ENCODE measurements at regions not wholly inside any gene's neighbourhood (a gene's known extent, or its start where the extent isn't known, plus 50 kb on each side); places are given as distances from the start of the nearest gene placed in this dataset.

GRCh38 chr15:95304151-95304946 lies 1026.2 kb upstream of the NR2F2 start:
- no peak overlapping the region for H2BK12ac ChIP-seq (ENCODE audit: low read depth, low read length)
- no peak overlapping the region for H2BK15ac ChIP-seq (ENCODE audit: low read length)
- no peak overlapping the region for H2BK5ac ChIP-seq (ENCODE audit: low read depth, low read length)
- no peak overlapping the region for H3K18ac ChIP-seq (ENCODE audit: extremely low read depth, low read length)
- no peak overlapping the region for H2AK5ac ChIP-seq (ENCODE audit: low read depth, low read length)
- H4K8ac ChIP-seq (ENCODE audit: extremely low read depth, insufficient read depth, low read length): no peak overlapping the region
- H4K91ac ChIP-seq (replicated peaks; ENCODE audit: insufficient read length, low read length): no peak overlapping the region
- H3K36me3 ChIP-seq (ENCODE audit: control insufficient read depth in 2 of 4, insufficient read depth in 4 of 4, low read length in 3 of 4): no peaks in the 10 kb centered on the region
- H2BK20ac ChIP-seq (ENCODE audit: low read length): no peak overlapping the region
- no peak overlapping the region for H3K56ac ChIP-seq (replicated peaks; ENCODE audit: insufficient read length, low read depth, low read length)
- H3K4me3 ChIP-seq (ENCODE audit: extremely low read depth in 1 of 4, insufficient read depth in 2 of 4, low read depth in 3 of 4, low read length in 4 of 4): no peak overlapping the region
- H4K20me1 ChIP-seq (replicated peaks in 1 of 2; ENCODE audit: control insufficient read depth in 1 of 2, insufficient read depth in 2 of 2, low read length in 2 of 2): no peaks in the 10 kb centered on the region
- H3K79me2 ChIP-seq (ENCODE audit: control insufficient read depth in 1 of 2, insufficient read depth in 2 of 2, low read length in 2 of 2): no peaks in the 10 kb centered on the region
- H2AFZ ChIP-seq (ENCODE audit: low read length): no peak overlapping the region
- no peak for FAIRE-seq
- no peak for TF ChIP-seq RXRA (IDR thresholded peaks at IDR 0.05; ENCODE audit: insufficient read depth, low read depth, low read length)
- TF ChIP-seq ASH2L (IDR thresholded peaks at IDR 0.05; ENCODE audit: low read length): no peak
- no peak for TF ChIP-seq CTBP2 (IDR thresholded peaks at IDR 0.05; ENCODE audit: borderline replicate concordance, insufficient read depth, insufficient read length, low read length)
- no peak for TF ChIP-seq POU5F1 (IDR thresholded peaks at IDR 0.05; ENCODE audit: low read depth, low read length)
- TF ChIP-seq USF2 (IDR thresholded peaks at IDR 0.05; ENCODE audit: low read length): no peak
- TF ChIP-seq BCL11A (IDR thresholded peaks at IDR 0.05; ENCODE audit: low read depth in 2 of 2, low read length in 2 of 2): no peak
- TF ChIP-seq RNF2 (IDR thresholded peaks at IDR 0.05; ENCODE audit: borderline replicate concordance, low read depth, low read length, missing control alignments, poor library complexity, severe bottlenecking): no peak
- TF ChIP-seq BACH1 (IDR thresholded peaks at IDR 0.05; ENCODE audit: low read length): no peak
- no peak for TF ChIP-seq SP2 (IDR thresholded peaks at IDR 0.05; ENCODE audit: low read length)
- no peak for TF ChIP-seq GABPA (IDR thresholded peaks at IDR 0.05; ENCODE audit: borderline replicate concordance, insufficient read depth, low read length)
- ChIA-PET CTCF (ENCODE audit: partially characterized antibody) (interaction anchor here (1.1 to 1.9 kb wide), 5 partner anchors 12 to 279 kb away, joined by 3 to 8 read pairs (median 4); no protein-coding TSS in a partner anchor), POLR2A (ENCODE audit: partially characterized antibody) (no interaction called here)
- H3K14ac ChIP-seq (ENCODE audit: insufficient read length): no peak overlapping the region
- 97% methylated on average over 12 of the region's 12 CpGs; no CpG with 5 or more reads in 1 of the 2 experiments for WGBS, 2 experiments (ENCODE audit: extremely low coverage in 1 of 2, insufficient coverage in 1 of 2, insufficient read length in 1 of 2, insufficient replicate concordance in 2 of 2, low coverage in 1 of 2, low lambda C conversion rate in 2 of 2, missing lambda C conversion rate in 1 of 2)
- no peak overlapping the region for H2BK120ac ChIP-seq (replicated peaks; ENCODE audit: low read depth, low read length)
- no peaks in the 10 kb centered on the region for H3K4me1 ChIP-seq (replicated peaks in 1 of 4; ENCODE audit: control insufficient read depth in 3 of 4, insufficient read depth in 4 of 4, low read length in 3 of 4)
- no peaks in the 10 kb centered on the region for H3K27me3 ChIP-seq (replicated peaks in 1 of 4; ENCODE audit: control insufficient read depth in 3 of 4, extremely low read depth in 1 of 4, insufficient read depth in 3 of 4, low read length in 3 of 4)
- no peak overlapping the region for H3K9ac ChIP-seq (replicated peaks in 1 of 4; ENCODE audit: extremely low read depth in 1 of 4, low read depth in 3 of 4, low read length in 3 of 4)
- no peak overlapping the region for H3K23ac ChIP-seq (ENCODE audit: insufficient read length)
- H3K27ac ChIP-seq (ENCODE audit: low read depth, low read length): no peak overlapping the region
- H3K4ac ChIP-seq (replicated peaks; ENCODE audit: insufficient read length, low read depth, low read length): no peak overlapping the region
- DNase-seq (ENCODE audit: low read depth in 1 of 2, low spot score in 2 of 2): no peak
- H3K4me2 ChIP-seq (ENCODE audit: insufficient read depth in 1 of 2, low read depth in 2 of 2, low read length in 2 of 2): no peak overlapping the region
- no peaks in the 10 kb centered on the region for H3K9me3 ChIP-seq (ENCODE audit: insufficient read depth in 2 of 2, low read depth in 1 of 2, low read length in 1 of 2)
- H3K23me2 ChIP-seq (ENCODE audit: low read depth, low read length): no peaks in the 10 kb centered on the region
- no peaks in the 10 kb centered on the region for H3K79me1 ChIP-seq (ENCODE audit: low read depth, low read length)
- H4K5ac ChIP-seq (ENCODE audit: insufficient read length, low read depth, low read length): no peak overlapping the region

Measured in H1 (cell line).